ENCODE measurements at regions not wholly inside any gene's neighbourhood (a gene's known extent, or its start where the extent isn't known, plus 50 kb on each side); places are given as distances from the start of the nearest gene placed in this dataset.
"Not testable (repeated sequence)": the region's sequence is repeated elsewhere in the genome, so short reads cannot be mapped to it uniquely, and the experiment has no call there.

DNA sequence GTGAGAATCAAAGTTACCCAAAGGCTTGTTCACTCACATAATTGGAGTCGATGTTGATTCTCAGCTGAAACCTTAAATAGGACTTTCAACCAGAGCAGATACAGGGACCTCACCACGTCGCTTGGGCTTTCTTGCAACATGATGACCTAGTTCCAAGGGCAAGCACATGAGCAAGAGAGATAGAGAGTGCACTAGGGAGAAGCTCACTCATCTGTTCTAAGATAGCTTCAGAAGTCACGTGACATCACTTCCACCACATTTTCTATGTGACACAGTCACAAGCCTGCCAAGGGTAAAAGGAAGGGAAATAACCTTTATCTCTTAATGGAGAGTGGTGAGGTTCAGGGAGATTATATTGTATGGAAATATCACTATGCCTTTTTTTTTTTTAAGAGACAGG is 470.1 kb upstream of the PLXNA2 start:
- DNase-seq (ENCODE audit: low read depth in 2 of 2), result no peak

DNA sequence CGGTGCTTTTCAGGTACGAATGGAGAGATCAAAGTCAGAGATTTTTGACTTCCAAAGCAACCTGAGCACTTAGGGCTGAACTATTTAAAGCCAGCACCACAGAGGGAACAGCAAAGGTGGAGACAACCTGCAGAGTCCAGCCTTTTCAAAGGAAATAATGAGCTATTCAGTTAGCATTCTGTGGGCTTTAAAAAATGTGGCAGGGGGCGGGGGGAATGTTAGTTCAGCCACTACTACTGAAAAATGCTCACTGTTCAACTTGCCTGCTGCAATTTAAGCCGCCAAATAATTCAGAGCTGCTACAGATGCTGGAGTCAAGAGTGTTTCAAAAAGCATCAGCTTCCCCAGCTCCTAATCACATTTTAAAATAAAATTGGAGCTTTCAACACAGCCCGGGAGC is 473.3 kb upstream of the PLXNA2 start:
- no peak for DNase-seq (ENCODE audit: low read depth in 2 of 2)

DNA sequence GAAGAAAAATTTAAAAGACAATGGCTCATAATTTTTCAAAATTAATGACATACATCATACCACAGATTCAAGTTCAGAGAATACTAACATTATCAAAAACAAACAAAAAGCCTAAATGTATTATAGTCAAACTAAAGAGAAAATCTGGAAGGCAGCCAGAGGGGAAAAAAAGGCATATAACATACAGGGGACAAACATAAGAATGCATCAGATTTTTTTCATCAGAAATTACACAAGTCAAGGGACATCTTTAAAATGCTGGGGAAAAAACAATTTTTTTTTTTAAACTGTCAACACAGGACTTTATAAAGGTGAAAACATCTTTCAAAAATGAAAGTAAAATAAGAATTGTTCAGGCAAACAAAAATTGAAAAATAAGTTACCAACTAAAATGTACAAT is 478.4 kb upstream of the PLXNA2 start:
- DNase-seq (ENCODE audit: low read depth in 2 of 2), result no peak

DNA sequence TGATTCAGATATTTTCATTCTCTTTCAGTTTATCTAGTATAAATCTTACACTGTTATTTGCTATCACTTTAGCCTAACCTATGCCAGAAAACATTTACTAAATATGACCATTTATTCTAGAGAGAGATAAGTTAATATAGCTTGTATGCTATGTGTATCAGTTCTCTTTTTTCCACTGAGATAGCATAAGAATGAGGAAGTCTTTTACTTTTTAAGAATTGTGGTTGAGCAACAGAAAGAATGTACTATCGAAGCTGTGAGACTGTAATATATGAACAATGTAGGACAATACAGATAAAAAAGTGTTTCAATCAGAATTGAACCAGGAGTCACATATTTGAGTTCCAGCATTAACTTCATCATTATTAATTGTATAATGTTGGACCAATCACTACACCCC is 479.9 kb upstream of the PLXNA2 start:
- DNase-seq (ENCODE audit: low read depth in 2 of 2), result no peak

DNA sequence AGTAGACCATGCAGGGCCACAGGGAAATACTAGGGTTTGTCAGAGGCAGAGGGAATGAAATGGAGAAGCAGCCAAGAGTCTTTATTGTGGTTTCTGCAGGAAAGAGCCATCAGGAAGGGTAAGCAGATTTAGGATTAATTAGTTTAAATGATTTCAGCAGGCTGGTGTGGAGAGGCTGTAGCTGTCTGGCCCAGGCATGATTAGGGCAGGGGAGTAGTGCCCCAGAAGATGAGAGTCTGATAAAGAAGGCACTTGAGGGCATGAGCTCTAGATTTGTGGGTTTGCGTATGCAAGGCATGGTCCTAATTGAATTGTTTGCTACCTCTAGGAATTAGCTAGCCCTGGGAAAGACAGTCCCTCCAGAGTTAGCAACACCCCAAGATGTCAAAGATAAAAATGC is 484.6 kb upstream of the PLXNA2 start:
- no peak for DNase-seq (ENCODE audit: low read depth in 2 of 2)

DNA sequence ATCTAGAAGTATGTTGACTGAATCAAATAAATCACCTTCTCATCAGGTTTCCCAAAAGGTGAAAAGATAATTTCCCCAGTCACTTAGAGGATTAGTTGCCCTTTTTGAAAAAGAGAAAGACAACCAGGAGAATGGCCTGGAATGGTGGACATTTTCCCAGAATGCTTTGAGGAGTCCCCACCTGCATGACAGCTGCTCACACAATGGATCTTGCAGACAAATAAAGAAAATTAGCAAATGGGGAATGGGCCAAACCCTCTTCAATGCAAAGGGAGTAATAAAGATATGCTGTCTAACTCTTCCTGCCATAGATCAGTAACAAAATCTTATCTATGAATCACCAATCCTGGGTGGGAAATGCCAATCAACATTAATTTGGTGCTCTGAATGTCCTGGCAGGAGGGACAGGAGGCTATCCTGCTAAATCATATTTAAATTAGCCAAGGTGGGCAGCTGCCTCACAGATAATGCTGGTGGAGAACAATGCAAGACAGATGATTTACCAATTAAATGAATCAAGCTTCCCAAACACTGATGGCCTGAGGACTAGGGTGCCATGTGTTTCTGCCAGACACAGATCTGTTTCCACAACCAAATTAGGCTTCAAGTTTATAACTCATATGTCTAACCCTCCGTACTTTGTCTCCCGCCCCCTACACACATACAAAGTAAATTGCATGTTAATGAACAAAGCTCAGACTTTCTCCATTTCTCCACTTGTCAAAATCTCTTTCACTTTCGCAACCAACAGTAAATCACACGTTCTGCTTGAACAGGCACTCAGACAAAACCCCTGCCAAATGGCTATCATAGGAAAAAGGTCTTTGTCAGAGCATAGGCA is 488.0 kb upstream of the PLXNA2 start:
- DNase-seq (ENCODE audit: low read depth in 2 of 2), result no peak

DNA sequence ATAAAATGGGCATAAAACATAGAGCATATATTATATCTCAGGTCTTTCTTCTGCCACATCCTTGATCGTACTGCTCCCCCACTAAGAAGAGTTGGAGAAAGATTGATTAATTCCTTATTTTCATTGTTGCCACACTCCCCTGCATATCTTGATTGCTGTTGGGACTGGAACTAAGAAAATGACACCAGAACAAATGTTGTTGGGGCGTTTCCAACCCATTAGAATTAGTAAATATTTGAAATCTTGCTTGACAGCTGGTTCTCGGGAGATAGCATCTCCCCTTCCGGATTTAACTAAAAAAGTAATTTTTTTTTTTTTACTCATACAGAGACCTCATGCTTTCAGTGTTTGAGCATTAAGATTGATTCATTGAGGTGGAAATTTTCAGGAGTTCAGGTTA is 493.0 kb upstream of the PLXNA2 start:
- no peak for DNase-seq (ENCODE audit: low read depth in 2 of 2)

DNA sequence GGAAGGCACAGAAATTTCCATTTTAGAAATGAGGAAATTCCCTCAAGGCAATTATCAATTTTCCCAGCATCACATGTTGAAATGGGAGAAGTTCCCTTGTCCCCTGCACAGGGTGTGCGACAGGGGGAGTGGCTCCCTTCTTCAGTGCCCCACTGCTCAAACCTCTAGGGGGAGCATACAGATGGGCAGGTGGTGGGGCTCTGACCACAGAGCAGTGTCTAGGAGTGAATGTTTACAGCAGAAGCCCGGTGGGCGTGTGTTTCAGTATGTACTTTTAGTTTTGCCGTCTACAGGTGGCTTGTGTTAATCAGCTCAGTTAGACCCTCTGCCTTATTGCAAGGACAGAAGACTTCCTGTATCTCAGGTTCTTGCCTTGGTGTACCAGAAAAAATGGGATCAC is 493.7 kb upstream of the PLXNA2 start:
- DNase-seq (ENCODE audit: low read depth in 2 of 2), result no peak

DNA sequence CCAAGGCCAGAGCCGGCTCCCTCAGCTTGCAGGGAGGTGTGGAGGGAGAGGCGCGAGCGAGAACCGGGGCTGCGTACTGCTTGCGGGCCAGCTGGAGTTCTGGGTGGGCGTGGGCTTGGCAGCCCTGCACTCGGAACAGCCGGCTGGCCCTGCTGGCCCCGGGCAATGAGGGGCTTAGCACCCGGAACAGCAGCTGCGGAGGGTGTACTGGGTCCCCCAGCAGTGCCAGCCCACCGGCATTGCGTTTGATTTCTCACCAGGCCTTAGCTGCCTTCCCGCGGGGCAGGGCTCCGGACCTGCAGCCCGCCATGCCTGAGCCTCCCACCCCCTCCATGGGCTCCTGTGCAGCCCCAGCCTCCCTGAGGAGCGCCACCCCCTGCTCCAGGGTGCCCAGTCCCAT is 495.5 kb upstream of the PLXNA2 start:
- not testable (repeated sequence) for DNase-seq (ENCODE audit: low read depth in 2 of 2)

DNA sequence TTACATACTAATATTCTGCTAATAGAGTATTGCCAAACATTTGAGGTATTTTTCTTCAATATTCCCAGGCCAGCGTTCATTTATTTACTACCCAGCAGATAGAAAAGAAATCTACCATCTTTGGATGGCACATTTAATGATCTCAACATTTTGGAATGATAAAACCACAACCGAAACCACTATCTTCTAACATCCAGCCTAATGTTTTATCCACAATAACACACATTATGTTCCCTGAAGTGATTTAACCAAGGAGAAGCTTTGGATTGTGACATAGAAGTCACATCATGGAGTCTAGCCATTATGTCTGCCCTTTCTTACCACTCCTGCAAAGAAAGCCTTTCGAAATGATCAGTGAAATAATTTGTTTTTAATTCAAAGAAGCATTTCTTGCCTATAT is 497.1 kb upstream of the PLXNA2 start:
- DNase-seq (ENCODE audit: low read depth in 2 of 2), result no peak

DNA sequence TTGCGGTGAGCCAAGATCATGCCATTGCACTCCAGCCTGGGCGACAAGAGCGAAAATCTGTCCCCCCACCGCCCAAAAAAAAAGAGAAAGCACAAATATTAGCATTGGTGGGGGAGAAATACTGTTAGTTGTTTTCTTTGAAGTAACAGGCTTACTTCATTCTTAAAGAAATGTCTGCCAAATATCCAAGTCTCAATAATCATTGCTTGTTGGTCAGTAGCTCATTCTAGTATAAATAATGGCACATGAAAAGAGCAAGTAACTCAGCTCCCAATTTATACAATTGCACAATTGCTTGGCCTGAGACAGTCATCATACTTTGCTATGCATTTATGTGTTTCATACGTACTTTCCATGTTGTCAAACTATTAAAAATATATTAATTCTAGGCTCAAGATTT is 499.2 kb upstream of the PLXNA2 start:
- DNase-seq (ENCODE audit: low read depth in 2 of 2), result no peak

DNA sequence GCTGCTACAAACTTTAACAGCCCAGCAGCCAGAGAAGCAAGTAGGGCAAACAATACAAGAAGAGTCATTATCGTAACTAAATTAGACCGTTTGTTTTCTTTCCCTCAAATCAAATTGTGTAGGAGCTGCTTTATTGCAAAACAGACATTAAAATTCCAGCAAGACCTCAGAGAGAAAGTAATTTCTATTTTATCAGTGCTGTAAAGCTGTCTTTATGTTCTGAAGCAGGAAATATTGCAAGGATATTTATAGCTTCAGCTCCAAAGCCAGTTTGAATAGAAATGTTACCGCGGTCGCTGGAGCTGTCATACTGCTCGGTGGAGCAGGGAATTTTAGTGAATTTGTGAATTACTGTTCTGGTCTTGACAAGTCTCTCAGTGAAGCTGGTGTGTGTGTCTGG is 503.8 kb upstream of the PLXNA2 start:
- DNase-seq (ENCODE audit: low read depth in 2 of 2), result no peak

DNA sequence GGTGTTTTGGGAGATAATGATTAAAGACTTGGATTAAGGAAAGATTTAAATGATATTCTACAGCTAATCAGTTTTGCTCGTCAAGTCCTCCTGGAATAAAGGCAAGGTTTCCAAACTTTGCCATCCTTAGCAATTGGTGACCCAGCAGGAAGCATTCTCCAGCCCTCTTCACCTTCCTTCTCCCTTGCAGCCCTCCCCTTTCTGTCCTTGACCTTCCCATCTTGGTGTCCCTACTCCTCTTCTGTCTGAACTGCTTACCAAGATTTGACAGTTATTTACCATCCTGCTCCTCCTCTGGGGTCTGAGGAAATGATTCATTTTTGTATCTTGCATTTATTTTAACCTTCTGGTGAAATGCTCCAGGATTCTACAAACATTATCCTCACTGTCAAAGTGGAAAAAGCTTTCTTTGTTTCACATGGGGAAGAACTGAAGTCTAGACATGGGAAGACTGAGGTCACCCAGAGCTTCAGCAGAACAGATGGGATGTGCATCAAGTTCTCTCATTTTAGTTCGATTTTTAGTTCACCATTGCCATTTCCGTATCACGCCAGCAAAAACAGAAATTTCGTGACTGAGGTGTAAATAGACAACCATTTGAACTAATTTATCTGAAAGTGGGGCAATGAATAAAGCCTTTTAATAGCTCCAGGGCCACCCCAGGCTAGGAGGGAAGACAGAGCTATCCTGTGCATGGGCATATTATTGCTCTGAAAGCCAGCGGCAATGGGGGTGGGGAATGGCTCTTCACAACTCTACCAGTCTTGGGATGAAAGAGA is 504.4 kb upstream of the PLXNA2 start:
- DNase-seq (ENCODE audit: low read depth in 2 of 2), result no peak

DNA sequence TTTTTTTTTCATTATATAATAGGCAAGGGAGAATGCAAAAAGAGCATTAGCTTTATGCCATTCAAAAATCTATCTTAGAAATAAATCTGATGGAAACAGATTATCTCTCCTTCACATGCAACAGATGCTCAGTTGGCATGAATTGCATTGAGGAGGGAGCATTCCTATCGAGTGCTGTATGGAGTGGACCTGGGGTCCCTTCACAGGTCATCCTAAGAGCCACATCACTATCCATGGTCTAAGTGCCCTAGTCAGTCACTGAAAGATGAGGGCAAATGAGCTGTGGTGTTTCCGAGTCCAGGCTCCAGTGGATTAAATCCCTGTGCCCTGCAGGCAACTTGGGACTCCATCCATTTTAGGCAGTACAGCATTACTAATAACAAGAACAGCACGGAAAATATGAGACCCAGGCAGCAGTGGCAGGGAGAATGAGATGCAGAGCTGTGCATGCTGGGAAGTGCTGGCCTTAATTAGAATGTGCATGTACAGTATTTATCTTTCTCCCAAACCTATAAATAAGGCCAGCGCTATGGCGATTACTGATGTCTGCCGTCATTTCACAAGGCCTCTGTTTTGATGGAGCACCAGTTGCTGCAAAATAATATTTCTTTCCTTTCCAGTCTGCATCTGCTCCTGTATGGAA is 512.3 kb upstream of the PLXNA2 start:
- no peak for DNase-seq (ENCODE audit: low read depth in 2 of 2)

DNA sequence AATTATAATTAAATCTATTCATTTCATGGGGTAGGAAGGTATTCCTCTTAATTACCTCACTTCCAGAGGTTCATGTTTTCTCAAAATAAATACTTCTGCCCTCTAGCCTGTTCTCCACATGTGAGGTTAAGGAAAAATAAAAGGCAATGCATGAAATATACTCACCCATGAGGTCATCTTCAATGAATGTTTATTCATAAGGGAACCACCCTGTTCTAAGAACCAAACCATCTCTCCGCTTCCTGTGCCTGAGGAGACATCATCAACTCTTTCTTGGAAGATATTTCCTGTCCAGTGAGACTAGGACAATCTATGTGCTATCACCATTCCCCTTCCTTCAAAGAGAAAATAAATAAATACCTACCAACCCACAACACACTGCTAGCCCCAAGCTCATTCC is 513.7 kb upstream of the PLXNA2 start:
- no peak for DNase-seq (ENCODE audit: low read depth in 2 of 2)

DNA sequence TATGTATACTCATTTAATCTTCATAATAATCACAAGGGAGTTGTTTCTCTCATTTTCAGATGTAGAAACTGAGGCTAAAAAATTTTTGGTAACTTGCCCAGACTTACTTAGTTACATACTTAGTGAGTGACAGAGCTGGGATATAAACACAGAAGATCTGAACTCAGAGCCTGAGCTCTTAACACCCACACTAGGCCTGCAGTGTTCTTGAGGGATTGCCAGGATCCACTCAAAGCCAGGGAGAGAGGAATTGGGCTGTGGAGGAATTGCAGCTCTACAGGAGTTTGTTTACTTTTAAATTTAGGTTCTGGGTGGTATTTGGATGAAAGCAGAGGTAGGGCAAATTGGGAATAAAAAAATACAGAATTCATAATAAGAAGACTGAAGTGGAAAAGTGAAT is 515.1 kb upstream of the PLXNA2 start:
- DNase-seq (ENCODE audit: low read depth in 2 of 2), result no peak

DNA sequence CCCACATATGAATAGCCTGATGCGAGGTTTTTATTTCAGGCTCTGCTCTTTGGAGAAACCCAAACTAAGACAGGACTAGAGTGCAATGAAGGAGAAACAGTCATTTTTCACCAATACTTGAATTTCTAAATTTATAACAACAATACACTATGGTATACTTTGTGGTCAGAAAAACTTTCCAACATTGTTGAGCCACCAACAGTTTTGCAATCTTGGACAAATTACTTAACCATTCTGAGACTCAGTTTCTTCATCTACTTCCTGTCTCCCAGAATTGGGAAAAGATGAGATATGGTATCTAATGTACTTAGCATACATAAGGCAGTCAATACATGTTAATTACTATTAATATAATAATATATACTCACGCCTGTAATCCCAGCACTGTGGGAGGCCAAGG is 519.8 kb upstream of the PLXNA2 start:
- DNase-seq (ENCODE audit: low read depth in 2 of 2), result no peak

DNA sequence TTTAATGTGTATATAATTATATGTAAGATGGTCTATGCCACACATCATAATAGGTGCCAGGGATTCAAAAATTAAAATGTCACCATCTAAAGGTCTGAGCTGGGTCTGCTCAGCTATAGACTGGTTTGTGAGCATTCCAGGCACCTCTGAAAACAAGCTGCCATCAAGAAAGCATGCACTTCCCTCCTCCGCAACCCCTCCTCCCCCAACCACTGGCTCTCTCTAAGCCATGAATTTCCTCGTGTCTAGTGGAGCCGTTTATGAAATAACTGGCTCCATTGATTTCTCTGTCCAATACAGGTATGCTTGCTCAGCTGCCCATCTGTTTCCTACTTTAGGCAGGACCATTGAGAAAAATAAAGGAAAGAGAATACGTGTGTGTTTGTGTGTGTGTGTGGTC is 522.6 kb upstream of the PLXNA2 start:
- DNase-seq (ENCODE audit: low read depth in 2 of 2), result no peak

DNA sequence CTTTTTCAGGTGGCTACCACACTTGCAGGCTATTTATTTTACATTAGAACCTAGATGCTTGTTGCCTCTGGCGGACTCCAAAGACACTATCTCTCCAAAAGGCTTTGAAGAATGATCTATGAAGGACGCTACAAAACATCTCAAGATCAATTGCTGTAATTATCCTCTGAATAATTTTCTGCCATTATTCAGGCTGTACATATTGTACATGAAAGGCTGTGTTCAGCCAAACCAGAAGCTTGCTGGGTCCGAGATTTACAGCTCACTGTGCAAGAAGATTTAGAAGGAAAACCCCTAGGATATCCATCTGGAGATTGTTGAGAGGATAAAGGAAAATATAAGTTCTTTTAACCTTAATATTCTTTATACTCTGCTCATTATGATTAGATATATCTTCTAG is 523.6 kb upstream of the PLXNA2 start:
- DNase-seq (ENCODE audit: low read depth in 2 of 2), result no peak

DNA sequence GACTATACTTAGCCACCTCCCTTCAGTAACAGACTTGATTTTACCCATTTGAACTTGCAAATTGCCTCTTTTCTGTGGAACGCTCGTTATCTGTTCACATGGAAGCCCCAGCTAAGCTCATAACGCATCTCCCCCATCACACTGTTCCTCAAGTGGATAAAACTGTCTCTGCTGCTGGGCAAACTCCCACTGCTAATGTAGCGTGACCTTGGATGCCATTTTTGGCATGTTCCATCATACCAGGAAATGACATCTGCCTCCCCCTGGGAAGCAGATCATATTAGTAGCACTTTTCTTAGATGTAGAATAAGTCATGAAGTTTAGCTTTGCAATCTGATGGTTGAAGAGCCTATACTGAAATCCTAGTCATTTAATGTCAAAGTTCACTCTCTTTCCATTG is 528.7 kb upstream of the PLXNA2 start:
- DNase-seq (ENCODE audit: low read depth in 2 of 2), result no peak

DNA sequence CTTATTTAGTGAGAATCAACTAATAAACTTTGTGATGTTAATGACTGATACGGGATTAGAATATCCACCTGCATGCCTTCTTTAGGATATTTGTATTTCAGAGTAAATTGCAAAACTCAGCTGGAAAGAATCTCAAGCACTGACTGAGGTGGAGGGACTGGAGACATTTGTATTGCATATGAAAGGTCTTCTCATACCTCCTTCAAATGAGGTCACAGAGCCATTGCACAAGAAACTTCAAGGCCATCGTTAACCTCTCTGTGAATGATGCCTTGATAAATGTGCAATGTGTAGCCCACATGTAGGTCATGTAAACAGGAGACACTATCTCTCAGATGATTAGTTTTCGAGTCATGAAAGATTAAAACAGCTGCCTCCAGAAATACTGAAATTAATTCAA is 531.7 kb upstream of the PLXNA2 start:
- DNase-seq (ENCODE audit: low read depth in 2 of 2), result no peak

DNA sequence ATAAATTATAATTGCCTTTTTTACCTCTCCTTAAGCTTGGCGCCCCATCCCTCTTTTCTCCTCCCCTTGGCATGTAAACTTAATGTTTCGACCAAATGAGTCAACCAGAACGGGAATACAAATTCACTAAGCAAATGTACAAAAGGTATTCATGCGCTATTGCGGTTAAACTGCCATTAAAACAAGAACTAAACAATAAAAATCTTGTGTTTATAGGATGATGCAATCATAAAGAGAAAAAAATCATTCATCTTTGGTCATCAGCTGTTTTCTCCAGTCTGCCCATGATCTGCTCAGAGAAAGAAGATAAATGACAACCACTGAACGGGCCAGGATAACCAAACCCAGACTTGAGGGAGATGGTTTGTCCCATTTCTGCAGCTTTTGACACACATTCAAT is 534.2 kb upstream of the PLXNA2 start:
- no peak for DNase-seq (ENCODE audit: low read depth in 2 of 2)
